GM18498 (cell line): ENCODE measurements at regions not wholly inside any gene's neighbourhood (a gene's known extent, or its start where the extent isn't known, plus 50 kb on each side); places are given as distances from the start of the nearest gene placed in this dataset.
"Not testable (repeated sequence)": the region's sequence is repeated elsewhere in the genome, so short reads cannot be mapped to it uniquely, and the experiment has no call there.

Experiments
- ATAC-seq: cut with Tn5 transposase; IDR thresholded peaks from one replicate; pipeline ENCODE4 v1.9.1; 2021; ENCODE audit warnings: mild to moderate bottlenecking, moderate library complexity; ENCODE audit not compliant: unreplicated experiment

DNA sequence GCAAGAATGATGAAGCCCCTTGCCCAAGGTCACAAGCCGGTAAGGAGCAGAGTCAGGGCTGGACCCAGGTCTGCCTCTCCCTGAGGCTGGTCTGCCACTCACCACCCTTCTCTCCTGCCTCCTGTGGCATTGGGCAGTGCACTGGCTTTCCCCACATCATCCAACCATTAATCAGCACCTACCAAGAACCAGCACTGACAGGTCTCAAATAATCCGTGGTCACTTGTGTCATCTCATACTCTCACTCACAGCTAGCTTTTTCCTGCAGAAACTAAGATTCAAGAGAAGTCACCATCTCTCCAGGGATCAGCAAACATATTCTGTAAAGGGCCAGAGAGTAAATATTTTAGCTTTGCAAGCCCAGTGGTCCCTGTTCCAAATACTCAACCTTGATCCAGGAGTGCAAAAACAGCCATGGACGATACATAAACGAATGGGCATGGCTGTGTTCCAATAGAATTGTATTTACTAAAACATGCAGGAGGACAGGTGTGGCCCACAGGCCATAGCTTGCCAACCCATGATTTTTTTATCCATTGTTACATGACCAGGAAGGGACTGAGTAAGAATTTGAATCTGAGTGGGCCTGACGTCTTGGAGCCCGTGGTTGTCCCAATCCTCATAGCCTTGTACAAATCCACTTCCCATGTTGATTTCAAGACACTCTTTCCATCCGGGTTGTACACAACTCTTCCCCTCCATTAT is 374.2 kb downstream of the BCL11B start:
- no peak for ATAC-seq

DNA sequence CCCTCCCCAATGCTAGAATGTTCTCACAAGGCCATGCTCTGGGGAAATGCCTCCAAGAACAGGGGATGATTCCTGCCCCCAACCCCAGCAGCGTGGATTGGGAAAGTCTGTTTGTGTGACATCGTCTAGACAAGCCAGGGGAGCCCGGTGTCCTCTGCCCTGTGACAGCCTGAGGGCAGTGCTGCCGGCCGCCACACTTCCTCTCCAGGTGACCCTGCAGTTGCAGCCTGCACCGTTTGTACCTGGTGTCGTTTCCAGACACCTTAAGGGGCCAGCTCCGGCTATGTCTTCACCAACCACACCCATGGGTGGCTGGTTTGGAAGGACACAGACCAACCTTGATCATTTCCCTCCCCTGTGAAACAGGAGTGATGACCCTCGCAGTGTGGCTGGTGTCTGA is 372.6 kb downstream of the BCL11B start:
- no peak for ATAC-seq

DNA sequence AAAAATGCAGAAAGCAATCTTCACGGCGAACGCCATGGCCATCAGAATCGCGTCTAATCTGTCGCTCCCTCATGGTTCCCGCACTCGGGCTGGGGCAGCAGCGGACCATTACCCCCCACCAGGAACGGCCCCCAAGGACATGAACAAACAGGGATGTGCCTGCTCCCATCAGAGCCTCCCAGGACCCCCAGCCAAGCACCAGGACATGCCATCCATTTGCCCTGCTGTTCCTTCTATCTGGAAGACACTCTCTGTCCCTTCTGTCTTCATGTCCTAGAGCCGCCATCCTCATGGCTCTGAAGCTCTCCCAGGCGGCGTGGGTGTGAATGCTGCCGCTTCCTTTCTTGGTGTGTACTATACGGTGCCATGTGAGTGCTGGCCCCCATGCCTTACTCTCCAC is 371.8 kb downstream of the BCL11B start:
- ATAC-seq: no peak

DNA sequence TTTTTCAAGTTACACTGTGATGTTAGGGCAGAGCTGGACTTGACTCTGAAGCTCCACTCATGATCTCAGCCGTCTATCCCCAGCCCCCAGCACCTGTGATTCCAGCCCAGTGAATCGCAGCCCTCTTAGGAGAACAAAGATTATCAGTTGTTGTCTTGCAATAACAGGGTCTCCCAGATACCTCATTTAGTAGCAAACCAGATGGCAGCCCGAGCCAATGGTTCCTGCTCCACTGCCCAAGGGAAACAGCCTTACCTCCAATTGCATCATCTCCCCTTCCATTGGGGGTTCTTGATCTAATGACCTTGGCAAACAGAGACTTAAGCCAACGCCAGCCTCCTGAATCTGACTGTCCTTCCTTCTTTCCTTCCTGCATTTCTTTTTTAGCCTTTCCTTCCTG is 371.2 kb downstream of the BCL11B start:
- no peak for ATAC-seq

DNA sequence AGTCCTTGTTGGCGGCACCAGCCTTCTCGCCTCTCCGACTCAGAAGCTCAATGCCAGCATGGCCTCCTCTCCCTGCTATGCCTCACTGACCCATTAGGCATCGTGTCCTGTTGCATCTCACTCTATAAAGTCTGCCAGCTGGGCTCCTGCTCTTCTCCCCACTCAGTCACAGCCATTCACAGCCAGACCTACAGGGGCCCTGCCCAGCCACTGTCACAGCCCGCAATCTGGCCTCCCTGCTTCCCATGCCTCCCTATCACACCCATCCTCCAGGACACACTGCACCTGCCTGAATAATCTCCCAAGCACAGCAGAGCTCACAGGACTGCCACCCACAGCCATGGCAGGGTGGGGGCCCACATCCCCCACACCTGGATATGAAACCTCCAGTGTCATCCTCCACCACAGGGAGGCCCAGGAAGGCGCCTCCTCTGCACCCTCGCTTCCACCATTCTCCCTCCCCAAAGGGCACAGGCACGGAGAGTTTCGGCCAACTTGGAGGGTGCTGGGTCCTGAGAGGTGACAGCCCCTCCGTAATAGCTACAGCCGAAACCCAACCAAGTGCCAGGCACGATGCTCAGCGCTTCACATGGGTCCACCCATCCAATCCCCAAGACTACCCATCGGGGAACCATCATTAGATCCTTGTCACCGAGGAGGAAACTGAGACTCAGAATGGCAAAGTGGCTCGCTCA is 370.3 kb downstream of the BCL11B start:
- no peak for ATAC-seq

DNA sequence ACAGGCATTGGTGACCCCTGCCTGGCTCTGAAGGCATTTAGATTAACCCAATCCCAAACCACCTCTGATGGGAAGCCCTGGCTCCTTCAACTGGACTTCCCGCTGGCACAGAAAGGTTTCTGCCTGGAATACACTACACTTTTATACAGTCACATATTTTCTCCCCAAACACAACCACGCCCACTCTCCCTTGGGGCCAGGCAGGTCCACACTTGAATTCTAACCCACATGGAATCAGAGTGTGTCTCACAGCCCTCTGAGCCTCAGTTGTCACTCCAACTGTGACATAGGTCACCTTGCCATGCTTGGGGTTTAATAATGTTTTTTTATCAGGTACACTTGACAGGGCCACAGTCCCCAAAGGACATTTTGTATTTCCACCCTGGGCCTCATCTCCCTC is 368.6 kb downstream of the BCL11B start:
- no peak for ATAC-seq

DNA sequence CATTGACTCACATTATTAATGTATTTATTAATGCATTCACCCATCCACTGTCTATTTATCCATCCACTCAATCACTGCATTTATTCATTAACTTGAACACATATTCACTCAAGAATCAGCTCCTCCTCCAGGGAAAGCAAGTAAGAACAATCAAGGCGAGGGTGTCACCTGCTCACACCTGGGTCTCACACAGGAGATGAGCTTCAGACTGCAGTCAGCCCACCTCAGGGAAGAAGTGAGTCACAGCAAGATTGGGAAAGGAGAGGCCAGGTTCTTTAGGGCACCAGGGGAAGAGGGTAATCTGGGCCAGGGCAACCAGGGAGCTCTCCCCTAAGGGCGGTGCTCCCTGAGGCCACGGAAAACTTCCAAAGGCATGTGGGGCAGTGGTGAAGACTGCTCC is 367.3 kb downstream of the BCL11B start:
- ATAC-seq: no peak

DNA sequence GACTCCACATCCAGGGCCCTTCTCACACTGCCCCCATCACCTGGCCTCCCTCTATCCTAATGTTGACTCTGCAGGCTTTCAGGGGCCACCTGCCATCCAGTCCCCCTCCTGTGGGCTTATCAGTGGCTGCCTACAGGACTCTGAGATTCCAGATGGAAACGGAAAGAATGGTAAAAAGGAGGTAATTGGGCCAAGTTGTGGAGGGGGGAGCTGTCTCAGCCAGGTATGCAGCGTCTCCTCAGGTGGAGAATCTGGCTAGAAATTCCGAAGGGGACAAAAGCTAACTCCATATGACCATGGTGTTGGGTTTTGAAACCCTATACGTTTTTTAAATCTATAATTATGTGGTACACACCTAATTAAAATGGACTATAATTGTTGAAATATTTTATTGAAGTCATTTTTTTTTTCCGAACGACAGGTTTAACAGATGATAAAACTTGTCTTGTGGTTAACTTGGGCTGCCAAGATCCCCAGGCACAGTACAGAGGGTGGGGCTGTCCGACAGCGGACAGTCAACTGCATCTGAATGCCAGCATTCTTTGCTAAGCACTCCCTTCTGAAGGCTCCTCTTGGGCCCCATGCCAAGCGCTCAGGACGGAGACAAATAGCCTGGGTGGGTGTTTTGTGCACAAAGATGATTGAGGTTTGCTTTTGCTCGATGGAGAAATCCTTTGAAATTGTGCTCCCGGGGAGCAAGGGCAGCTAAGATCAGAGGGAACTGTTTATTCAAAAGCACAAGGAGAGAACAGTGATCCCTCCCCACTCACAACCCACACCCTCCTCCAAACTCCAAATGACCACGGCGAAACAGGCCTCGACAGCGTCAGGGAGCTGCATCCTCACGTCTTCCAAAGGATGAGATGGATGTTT is 365.6 kb downstream of the BCL11B start:
- no peak for ATAC-seq

DNA sequence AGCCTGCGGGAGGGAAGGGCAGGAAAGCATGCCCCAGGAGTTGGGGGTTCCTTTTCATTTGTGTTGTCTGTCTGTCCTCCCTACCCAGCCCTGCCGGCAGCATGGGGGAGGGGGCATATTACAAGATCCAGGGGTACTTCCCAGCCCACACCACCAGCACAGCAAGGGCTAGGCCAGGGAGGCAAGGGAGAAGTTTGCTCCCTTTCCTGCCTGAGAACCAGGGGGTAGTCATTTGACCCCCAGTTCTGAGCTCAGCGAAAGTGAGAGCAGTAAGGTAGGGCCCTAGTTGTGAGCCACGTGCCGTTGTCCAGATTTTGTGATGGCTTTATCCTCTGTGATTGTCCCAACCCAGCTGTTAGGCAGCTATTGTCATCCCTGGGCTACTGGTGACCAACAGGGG is 364.7 kb downstream of the BCL11B start:
- ATAC-seq: no peak

DNA sequence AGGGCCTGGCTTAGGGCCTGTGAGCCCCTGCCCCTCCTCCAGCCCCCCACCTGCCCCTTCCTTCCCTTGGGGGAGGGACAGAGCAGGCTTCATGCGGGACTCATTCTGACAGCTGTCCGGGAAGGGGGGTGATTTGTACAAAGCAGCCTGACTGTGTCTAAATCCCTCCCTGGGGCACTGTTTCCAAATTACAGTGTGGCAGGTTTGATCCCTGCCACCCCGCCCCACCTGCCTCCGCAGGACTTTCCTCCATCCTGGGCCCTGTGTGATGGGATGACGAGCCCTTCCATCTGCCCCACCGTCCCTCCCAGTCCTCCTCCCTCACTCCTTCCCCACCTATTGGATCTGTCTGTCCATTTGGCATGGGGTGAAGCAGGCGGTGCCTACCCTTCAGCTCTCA is 363.9 kb downstream of the BCL11B start:
- ATAC-seq: no peak

DNA sequence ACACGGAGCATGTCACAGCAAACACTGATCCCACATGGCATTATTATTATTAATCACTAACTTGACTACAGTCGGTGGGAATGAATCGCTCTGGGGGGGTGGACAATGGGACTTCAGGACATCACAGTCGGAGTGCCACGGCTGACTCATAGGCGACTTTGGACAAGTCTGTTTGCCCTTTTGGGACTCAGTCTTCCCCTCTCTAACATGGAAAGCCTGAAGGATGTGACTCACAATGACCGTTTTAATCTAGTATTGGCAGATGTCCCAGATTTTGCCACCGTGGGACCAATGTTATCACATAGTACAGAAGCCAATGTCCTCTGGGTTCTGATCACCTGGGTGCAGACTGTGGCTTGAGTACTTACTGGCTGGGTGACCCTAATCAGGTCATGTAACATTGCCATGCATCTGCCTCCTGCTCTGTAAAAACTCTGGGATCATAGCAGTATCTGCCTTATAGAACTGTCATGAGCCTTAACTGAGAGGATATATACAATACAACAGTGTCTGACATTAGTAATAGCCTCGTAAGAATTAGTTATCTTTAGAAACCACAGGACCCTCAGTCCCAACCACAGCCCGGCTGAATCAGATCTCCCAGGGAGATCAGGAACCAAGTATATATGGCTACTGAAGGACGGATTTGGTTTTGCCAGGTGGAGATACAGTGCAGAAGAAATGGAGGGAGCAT is 362.6 kb downstream of the BCL11B start:
- no peak for ATAC-seq

DNA sequence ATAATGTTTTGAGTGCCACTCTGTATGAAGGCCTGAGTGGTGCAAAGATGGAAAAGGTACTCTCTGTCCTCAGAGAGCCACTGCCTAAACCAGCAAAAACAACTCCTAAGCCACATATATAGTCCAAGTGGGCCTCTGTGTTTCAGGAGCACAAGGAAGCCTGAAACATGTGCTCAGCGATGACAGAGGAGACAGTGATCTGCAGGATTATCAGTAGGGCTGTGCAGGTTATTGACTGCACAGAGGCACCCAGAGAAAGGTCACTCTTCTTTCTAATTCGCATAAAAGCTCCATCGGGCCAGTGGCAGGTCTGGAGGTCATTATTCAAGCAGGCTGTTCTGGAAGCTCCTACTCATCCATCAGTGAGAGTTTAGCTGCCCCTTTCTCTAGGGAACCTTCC is 361.9 kb downstream of the BCL11B start:
- no peak for ATAC-seq

DNA sequence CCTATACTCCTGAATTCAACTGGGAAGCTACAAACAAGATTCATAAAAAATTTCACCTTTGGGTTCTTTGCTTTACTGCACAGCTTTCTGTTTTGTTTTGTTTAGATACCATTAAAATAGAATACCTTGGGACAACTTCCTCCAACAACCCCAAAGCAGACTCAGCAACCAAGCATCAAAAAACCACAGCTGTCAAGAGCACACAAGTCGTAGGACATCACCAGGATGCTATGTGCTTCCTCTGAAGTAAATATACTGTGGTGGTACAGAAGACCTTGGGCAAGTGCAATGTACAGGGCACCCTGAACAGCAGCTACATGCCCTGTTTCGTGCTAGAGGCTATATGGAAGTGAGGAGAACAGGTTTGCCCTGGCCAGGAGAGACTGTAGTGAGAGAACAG is 359.3 kb downstream of the BCL11B start:
- ATAC-seq: no peak

DNA sequence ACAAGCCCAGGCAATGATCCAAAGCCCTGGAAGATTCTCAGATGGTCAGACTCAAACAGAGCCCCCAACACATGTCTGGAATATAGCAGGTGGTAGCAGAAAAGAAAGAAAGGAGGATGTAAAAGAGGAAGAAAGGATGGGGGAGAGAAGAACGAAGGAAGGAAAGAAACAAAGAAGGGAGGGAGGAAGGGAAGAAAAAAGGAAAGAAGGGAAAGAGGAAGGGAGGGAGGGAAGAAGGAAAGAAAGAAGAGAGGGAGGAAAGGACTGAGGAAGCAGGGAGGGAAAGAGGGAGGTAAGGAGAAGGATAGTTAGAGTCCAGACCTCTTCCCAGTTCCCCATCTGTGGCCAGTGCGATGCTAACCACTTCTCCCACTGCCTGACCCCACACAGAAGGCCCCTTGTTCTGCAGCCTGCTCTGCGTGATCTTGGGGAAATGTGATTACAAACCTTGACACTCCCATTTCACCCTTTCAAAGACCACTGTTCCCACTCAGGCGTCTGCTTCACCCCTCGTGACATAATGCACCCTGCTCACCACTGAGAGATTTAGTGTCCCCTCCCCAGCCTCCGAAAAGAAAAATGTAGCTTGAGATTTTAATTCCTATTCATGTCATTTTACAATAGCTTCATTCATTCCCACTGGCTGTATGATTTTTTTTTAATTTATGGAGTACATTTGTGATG is 357.9 kb downstream of the BCL11B start:
- no peak for ATAC-seq

DNA sequence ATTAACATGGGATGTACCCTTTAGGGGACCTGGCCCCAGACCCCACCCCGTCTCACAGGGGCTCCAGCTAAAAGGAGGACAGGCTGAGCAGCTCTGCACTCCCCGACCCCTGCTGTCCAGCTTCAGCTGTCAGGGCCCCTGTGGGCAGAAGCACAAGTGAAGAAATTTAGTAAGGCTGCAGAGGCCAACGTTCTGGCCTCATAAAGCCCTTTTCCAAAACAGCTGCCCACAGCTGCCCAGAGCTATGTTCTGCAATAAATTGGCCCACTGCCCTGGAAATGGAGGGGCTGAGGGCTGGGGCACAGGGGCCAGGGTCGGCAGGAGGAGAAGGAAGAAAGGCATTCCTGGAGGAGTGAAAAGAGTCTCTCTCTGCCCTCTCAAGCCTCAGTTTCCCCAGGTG is 357.1 kb downstream of the BCL11B start:
- ATAC-seq: no peak

DNA sequence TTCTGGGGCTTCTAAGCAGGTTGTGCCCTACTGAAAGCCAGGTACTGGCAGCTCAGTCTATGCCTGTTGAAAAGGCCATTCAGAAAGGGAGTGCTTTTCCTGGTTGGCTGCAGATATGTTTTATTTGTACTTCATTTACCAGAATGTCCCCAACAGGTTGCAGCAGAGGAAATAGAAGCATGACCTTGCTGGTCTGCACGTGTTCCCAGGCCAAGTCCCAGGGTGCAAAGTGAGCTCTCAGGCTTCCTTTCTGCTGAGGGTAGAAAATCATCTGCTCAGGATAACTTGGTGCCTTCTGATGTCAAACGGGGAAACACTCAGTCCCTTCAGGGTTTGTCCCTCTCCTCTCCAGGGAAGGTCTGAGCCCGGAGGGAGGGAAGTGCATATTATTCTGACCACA is 356.4 kb downstream of the BCL11B start:
- ATAC-seq: no peak

DNA sequence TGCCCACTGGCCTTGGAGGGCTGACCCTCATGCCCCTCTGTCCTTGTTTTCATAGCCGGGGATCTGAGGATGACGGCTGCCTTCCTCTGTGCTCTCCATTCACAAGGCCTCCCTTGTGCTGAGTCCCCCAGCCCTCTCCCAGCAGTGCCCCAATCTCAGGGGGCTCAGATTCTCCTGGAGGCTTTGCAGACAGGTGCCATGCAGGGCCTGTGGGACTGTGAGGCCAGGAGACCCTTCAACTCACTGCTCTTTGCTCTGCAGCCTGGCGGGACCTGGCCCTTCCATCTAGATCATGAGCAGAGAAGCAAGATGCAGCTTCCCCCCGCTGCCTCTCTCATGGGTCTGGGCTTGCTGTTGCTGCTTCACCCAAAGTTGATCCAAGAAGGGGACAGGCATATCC is 356.0 kb downstream of the BCL11B start:
- no peak for ATAC-seq

DNA sequence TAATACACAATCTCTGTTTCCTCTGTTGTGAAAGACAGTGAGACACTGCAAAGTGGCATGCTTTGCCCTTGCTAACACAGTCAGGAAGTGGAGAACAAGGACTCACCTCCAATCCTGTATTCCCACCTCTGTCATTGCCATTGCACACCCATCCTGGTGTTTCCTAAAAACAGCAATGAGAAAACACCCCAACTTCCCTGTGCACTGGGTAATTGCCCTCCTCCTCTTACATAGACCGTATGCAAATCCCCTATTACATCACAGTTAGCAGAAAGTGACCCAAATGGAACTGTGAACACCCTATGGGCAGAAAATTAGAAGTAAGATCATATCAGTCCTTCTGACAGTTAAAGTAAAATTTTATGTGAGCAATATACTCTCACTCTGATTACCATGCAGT is 355.5 kb downstream of the BCL11B start:
- no peak for ATAC-seq

DNA sequence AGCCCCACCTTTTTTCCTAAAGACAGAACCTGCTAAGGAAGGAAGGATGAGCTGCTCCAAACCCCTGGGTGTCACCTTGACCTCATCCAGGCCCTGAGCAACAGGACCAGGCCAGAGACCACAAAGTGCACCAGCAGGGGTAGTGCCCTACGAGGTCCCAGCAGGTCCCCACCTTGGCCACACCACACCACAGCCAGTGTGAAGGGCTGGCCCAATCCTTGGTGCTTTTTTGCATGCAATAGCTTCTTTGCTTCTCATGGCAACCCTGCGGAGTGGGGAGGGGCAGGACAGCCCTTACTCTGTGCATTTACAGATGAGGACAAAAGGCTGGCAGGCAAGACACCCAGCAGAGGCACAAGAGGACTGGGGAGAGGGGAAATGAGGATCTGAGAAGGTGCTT is 352.6 kb downstream of the BCL11B start:
- no peak for ATAC-seq

DNA sequence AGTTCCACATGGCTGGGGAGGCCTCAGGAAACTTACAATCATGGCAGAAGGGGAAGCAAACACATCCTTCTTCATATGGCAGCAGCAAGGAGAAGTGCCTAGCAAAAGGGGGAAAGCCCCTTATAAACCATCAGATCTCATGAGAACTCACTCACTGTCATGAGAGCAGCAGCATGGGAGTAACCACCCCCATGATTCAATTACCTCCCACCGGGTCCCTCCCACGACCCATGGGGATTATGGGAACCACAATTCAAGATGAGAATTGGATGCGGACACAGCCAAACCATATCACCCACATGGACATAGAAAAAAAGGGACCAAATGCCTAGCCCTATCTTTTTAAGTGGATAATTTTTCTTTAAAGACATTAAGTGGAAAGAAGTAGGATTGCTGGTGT is 350.7 kb downstream of the BCL11B start:
- not testable (repeated sequence) for ATAC-seq

DNA sequence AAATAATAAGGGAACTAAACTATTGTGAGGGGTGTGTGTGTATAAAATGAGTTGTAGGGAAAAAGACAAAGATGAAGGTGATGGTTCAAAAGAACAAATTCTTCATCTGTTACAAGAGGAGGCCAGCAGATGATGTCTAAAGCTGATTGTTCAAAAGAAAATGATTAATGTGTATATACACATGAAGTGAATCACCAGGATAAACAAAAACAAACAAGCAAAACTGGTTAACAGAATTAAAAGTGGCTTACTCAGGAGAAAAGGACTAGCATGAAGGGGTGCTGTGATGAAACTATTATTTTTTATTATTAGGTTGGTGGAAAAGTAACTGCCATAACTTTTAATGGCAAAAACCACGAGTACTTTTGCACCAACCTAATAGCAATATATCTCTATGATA is 348.4 kb downstream of the BCL11B start:
- ATAC-seq: no peak
